Naive thymus-derived CD4-positive, alpha-beta T cell (primary cell): ENCODE measurements at regions not wholly inside any gene's neighbourhood (a gene's known extent, or its start where the extent isn't known, plus 50 kb on each side); places are given as distances from the start of the nearest gene placed in this dataset.
"Not testable (repeated sequence)": the region's sequence is repeated elsewhere in the genome, so short reads cannot be mapped to it uniquely, and the experiment has no call there.

Experiments
- ATAC-seq: fragments of 150-1000 bp; cut with Tn5 transposase; 2 replicates; pipeline ENCODE4 v1.10.0; 2021; ENCODE audit warnings: mild to moderate bottlenecking, moderate library complexity
- CTCF ChIA-PET: fragments of 350-600 bp; sonication (Branson Sonifier 250); formaldehyde crosslinking; loops from one replicate; lab custom pipeline; 2021; ENCODE audit warnings: antibody characterized with exemption; lab: Charles Lee
- POLR2A ChIA-PET: fragments of 350-600 bp; sonication (Branson Sonifier 250); formaldehyde crosslinking; loops from one replicate; lab custom pipeline; 2021; ENCODE audit warnings: antibody characterized with exemption, inconsistent platforms; lab: Charles Lee
- DNase-seq, 9 donors: peaks; one replicate each; pipeline versions ENCODE4 v3.0.0 to v3.0.0-alpha.2; 2020 to 2022; ENCODE audit warnings: mixed read lengths in 1 of 9
- H3K27ac ChIP-seq: one replicate; pipeline ENCODE4 v1.7.0; 2013; ENCODE audit warnings: mild to moderate bottlenecking, low read depth, low read length, moderate library complexity
- H3K27me3 ChIP-seq, 2 donors: one replicate each; pipeline ENCODE4 v1.7.0; 2013; ENCODE audit warnings: low read length in 2 of 2, mild to moderate bottlenecking in 2 of 2, moderate library complexity in 2 of 2; ENCODE audit not compliant: control insufficient read depth in 2 of 2, insufficient read depth in 2 of 2
- H3K36me3 ChIP-seq, 3 experiments: 1 replicate in 2 of 3; 2 replicates in 1 of 3; pipeline ENCODE4 v1.7.0; 2013; ENCODE audit warnings: low read length in 3 of 3, mild to moderate bottlenecking in 3 of 3, moderate library complexity in 1 of 3; ENCODE audit not compliant: insufficient read depth in 3 of 3, control insufficient read depth in 2 of 3
- H3K4me1 ChIP-seq, 2 donors: one replicate each; pipeline ENCODE4 v1.7.0; 2013; ENCODE audit warnings: low read length in 2 of 2, mild to moderate bottlenecking in 2 of 2, moderate library complexity in 1 of 2; ENCODE audit not compliant: control insufficient read depth in 2 of 2, insufficient read depth in 2 of 2
- H3K4me3 ChIP-seq: 2 replicates; pipeline ENCODE4 v1.7.0; 2013; ENCODE audit warnings: mild to moderate bottlenecking, low read length
- H3K9me3 ChIP-seq, 3 experiments: 1 replicate in 2 of 3; 2 replicates in 1 of 3; pipeline ENCODE4 v1.7.0; 2013; ENCODE audit warnings: low read length in 3 of 3; ENCODE audit not compliant: control insufficient read depth in 2 of 3
- H3K27ac Mint-ChIP-seq, 9 donors: one replicate each; pipeline ENCODE4 v1.8.0; 2020 to 2022; ENCODE audit warnings: mixed read lengths in 9 of 9, mild to moderate bottlenecking in 8 of 9, moderate library complexity in 5 of 9, inconsistent platforms in 2 of 9
- H3K27me3 Mint-ChIP-seq, 5 donors: one replicate each; pipeline ENCODE4 v1.8.0; 2021 to 2022; ENCODE audit warnings: mixed read lengths in 5 of 5, mild to moderate bottlenecking in 1 of 5
- H3K36me3 Mint-ChIP-seq, 5 donors: one replicate each; pipeline ENCODE4 v1.8.0; 2020 to 2022; ENCODE audit warnings: mixed read lengths in 5 of 5, mild to moderate bottlenecking in 3 of 5, inconsistent platforms in 1 of 5
- H3K4me1 Mint-ChIP-seq, 7 donors: one replicate each; pipeline ENCODE4 v1.8.0; 2020 to 2022; ENCODE audit warnings: mixed read lengths in 7 of 7, mild to moderate bottlenecking in 3 of 7, inconsistent platforms in 1 of 7
- H3K4me3 Mint-ChIP-seq, 10 donors: one replicate each; pipeline ENCODE4 v1.8.0; 2020 to 2022; ENCODE audit warnings: mild to moderate bottlenecking in 10 of 10, mixed read lengths in 10 of 10, moderate library complexity in 6 of 10, inconsistent platforms in 2 of 10
- H3K9me3 Mint-ChIP-seq, 11 donors: one replicate each; pipeline ENCODE4 v1.8.0; 2020 to 2022; ENCODE audit warnings: mixed read lengths in 11 of 11, mild to moderate bottlenecking in 4 of 11, inconsistent platforms in 1 of 11, moderate library complexity in 1 of 11
- intact Hi-C, 2 donors: fragments of 100-400 bp; cut with micrococcal nuclease; formaldehyde crosslinking; loops; one replicate each; pipeline ENCODE4 v1.15.1; 2023

DNA sequence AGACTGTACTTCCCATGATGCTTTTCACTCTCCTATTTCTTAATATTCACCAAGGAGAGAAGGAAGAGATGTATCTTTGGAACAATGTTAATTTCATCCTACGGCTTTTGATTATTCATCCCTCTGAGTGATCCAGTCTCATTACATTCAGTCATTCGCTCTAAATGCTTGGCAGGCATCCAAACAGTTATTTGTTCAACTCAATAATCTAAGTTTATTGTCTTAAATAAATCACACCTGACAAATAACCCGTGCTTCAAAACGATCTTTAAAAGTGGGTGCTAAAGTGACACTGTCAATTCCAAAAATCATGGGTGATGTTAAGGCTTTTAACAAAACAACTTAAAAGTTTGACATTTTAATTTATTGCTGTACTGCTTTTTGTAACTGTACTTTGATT, 233.1 kb downstream of the RASEF start:
- Histone ChIP-seq H3K36me3 (no peaks in the 10 kb centered on the region), H3K27me3 (no peaks in the 10 kb centered on the region), H3K9me3 (no peaks in the 10 kb centered on the region), H3K27ac (no peak overlapping the region), H3K4me1 (no peaks in the 10 kb centered on the region), H3K4me3 (no peak overlapping the region)
- ChIA-PET CTCF (no interaction called here), POLR2A (no interaction called here)
- intact Hi-C loops = no loop called here
- ATAC-seq = no peak
- H3K27me3 Mint-ChIP-seq = no peaks in the 10 kb centered on the region
- H3K4me1 Mint-ChIP-seq = no peaks in the 10 kb centered on the region
- no peaks in the 10 kb centered on the region for H3K36me3 Mint-ChIP-seq
- no peak overlapping the region for H3K4me3 Mint-ChIP-seq
- H3K27ac Mint-ChIP-seq = no peak overlapping the region
- DNase-seq = no peak
- H3K9me3 Mint-ChIP-seq = peaks cover 0 to 8% (median 0%) of the 10 kb centered on the region in 11 donors

DNA sequence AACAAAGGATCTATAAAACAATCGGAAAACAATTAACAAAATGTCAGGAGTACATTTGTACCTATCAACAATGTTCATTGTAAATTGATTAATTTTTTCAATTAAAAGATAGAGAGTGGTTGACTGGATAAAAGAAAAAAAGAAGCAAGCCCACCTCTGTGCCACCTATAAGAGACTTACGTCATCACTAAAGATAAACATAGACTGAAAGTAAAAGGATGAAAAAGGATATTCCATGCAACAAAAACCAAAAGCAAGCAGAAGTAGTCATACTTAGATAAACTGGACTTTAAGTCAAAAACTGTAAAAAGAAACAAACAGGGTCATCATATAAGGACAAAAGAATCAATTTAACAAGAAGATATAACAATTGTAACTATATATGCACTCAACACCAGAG, 197.4 kb downstream of the RASEF start:
- Mint-ChIP-seq H3K27me3 (peaks cover 0 to 7% (median 0%) of the 10 kb centered on the region in 5 donors), H3K9me3 (peaks cover 0 to 18% (median 2%) of the 10 kb centered on the region in 11 donors), H3K36me3 (no peaks in the 10 kb centered on the region), H3K27ac (no peak overlapping the region), H3K4me1 (no peaks in the 10 kb centered on the region), H3K4me3 (no peak overlapping the region)
- DNase-seq = no peak
- no peak for ATAC-seq
- no peaks in the 10 kb centered on the region for H3K27me3 ChIP-seq
- ChIA-PET POLR2A (no interaction called here), CTCF (no interaction called here)
- H3K9me3 ChIP-seq = no peaks in the 10 kb centered on the region
- no peak overlapping the region for H3K27ac ChIP-seq
- intact Hi-C loops = no loop called here
- no peaks in the 10 kb centered on the region for H3K4me1 ChIP-seq
- no peaks in the 10 kb centered on the region for H3K36me3 ChIP-seq
- no peak overlapping the region for H3K4me3 ChIP-seq

DNA sequence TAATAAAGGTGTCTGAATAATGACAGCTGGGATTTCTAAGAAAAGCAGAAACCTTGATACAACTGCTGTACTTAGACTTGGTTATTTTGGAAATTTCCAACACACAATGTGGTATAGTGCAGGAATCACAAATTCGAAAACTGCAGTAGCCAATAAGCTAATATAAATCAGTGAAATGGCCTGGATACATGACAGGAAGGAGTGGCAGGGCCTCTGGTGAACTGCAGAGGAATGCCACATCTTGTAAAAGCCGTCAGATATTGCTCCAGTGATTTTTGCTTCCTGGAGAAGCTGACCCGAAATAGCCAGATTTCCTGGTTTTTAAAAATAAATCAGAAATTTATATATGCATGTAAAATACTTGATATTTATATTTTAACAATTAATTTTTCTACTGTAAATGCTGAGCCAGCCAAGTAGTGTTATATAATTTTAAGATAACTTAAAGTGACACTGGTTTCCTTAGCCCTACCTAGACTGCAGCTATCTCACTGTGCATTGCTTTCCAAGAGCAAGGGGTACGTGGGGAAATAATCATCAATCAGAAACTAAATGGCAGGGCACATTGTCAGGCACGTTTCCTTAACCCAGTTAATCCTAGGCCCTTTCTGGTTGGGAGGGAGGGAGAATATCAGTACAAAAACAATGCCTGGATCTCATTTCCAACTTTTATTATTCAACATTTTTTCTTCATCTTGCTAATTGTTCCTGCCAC, 182.4 kb downstream of the RASEF start:
- no peak overlapping the region for H3K27ac Mint-ChIP-seq
- no peaks in the 10 kb centered on the region for H3K9me3 ChIP-seq
- no peaks in the 10 kb centered on the region for H3K4me1 ChIP-seq
- DNase-seq (no peak), ATAC-seq (no peak)
- no peaks in the 10 kb centered on the region for H3K27me3 Mint-ChIP-seq
- H3K27me3 ChIP-seq = no peaks in the 10 kb centered on the region
- POLR2A ChIA-PET = no interaction called here
- no peak overlapping the region for H3K4me3 ChIP-seq
- H3K36me3 ChIP-seq = no peaks in the 10 kb centered on the region
- peaks cover 0 to 6% (median 0%) of the 10 kb centered on the region in 11 donors for H3K9me3 Mint-ChIP-seq
- H3K36me3 Mint-ChIP-seq = no peaks in the 10 kb centered on the region
- CTCF ChIA-PET = no interaction called here
- no peak overlapping the region for H3K27ac ChIP-seq
- intact Hi-C loops = no loop called here
- H3K4me3 Mint-ChIP-seq = no peak overlapping the region
- H3K4me1 Mint-ChIP-seq = no peaks in the 10 kb centered on the region

DNA sequence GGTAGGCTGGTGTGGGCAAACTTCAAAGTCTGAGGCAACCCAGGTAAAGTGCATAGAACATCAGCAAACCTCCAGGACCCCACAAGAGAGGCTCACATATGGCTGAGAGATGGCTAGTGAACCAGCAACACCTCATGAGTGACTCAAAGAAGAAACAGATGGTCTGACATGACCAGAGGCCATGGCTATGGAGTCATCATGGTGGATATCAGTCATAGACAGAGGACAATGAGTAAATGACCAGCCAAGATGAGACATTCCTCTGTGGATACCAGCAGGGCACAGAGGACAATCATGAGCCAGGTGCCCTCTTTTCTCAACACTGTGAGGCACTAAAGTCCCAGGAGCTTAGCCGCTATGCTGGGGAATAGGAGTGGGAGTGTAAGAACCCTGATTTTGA, 180.8 kb downstream of the RASEF start:
- CTCF ChIA-PET = no interaction called here
- POLR2A ChIA-PET = no interaction called here
- H3K9me3 ChIP-seq = no peaks in the 10 kb centered on the region
- DNase-seq (no peak), ATAC-seq (no peak)
- H3K27me3 ChIP-seq = no peaks in the 10 kb centered on the region
- no peaks in the 10 kb centered on the region for H3K36me3 Mint-ChIP-seq
- no peaks in the 10 kb centered on the region for H3K36me3 ChIP-seq
- H3K4me3 ChIP-seq = no peak overlapping the region
- H3K4me3 Mint-ChIP-seq = no peak overlapping the region
- H3K27ac Mint-ChIP-seq = no peak overlapping the region
- no peaks in the 10 kb centered on the region for H3K4me1 Mint-ChIP-seq
- H3K27me3 Mint-ChIP-seq = no peaks in the 10 kb centered on the region
- H3K4me1 ChIP-seq = no peaks in the 10 kb centered on the region
- peaks cover 0 to 6% (median 0%) of the 10 kb centered on the region in 11 donors for H3K9me3 Mint-ChIP-seq
- no peak overlapping the region for H3K27ac ChIP-seq
- intact Hi-C loops = no loop called here

DNA sequence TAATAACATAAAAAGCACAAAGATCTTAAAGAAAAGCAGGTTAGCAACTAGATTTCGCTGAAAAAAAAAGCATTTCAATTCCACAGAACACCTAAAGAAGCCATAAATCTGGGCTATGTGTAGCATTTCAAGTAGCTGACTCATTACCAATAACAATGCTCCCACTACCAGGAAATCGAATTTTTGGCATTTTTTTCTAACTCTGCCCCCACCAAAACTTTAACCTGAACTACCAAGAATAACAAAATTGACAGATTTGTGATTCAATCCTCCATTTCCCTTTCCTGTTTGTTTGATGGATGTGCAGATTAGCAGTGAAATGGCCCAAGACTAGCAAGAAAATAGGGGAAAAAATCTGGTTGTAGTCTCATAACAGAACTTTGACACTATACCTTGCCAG, 180.2 kb downstream of the RASEF start:
- H3K9me3 ChIP-seq = no peaks in the 10 kb centered on the region
- intact Hi-C loops = no loop called here
- ChIA-PET POLR2A (no interaction called here), CTCF (no interaction called here)
- Mint-ChIP-seq H3K36me3 (no peaks in the 10 kb centered on the region), H3K27ac (no peak overlapping the region), H3K27me3 (no peaks in the 10 kb centered on the region), H3K4me3 (no peak overlapping the region), H3K4me1 (no peaks in the 10 kb centered on the region), H3K9me3 (peaks cover 0 to 6% (median 0%) of the 10 kb centered on the region in 11 donors)
- H3K4me1 ChIP-seq = no peaks in the 10 kb centered on the region
- ATAC-seq (no peak), DNase-seq (no peak)
- no peak overlapping the region for H3K27ac ChIP-seq
- no peaks in the 10 kb centered on the region for H3K36me3 ChIP-seq
- H3K4me3 ChIP-seq = no peak overlapping the region
- H3K27me3 ChIP-seq = no peaks in the 10 kb centered on the region

DNA sequence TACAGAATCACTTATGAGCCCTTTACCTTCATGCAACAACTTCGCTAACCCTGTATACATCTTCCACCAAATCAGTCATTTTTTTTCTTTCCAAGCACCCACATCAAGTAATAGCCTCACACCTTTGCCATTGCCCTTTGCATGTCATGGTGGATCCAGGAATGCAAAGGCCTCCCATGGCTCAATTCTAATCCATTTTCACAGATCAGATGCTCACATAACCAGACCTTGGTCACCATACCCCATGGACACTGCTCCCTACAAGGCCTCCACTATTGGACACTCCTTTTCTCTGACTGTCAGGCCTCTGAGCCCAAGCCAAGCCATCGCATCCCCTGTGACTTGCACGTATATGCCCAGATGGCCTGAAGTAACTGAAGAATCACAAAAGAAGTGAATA, 179.5 kb downstream of the RASEF start:
- no peaks in the 10 kb centered on the region for H3K36me3 ChIP-seq
- Mint-ChIP-seq H3K9me3 (peaks cover 0 to 6% (median 0%) of the 10 kb centered on the region in 11 donors), H3K27ac (no peak overlapping the region), H3K4me1 (no peaks in the 10 kb centered on the region), H3K27me3 (no peaks in the 10 kb centered on the region), H3K36me3 (no peaks in the 10 kb centered on the region), H3K4me3 (no peak overlapping the region)
- ChIA-PET POLR2A (no interaction called here), CTCF (no interaction called here)
- intact Hi-C loops = no loop called here
- no peak overlapping the region for H3K27ac ChIP-seq
- ATAC-seq = no peak
- H3K9me3 ChIP-seq = no peaks in the 10 kb centered on the region
- H3K27me3 ChIP-seq = no peaks in the 10 kb centered on the region
- DNase-seq = no peak
- H3K4me1 ChIP-seq = no peaks in the 10 kb centered on the region
- H3K4me3 ChIP-seq = no peak overlapping the region

DNA sequence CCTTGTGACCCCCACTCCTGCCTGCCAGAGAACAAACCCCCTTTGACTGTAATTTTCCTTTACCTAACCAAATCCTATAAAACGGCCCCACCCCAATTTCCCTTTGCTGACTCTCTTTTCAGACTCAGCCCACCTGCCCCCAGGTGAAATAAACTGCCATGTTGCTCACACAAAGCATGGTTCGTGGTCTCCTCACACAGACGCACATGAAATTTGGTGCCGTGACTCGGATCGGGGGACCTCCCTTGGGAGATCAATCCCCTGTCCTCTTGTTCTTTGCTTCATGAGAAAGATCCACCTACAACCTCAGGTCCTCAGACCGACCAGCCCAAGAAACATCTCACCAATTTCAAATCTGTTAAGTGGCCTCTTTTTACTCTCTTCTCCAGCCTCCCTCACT, 179.0 kb downstream of the RASEF start:
- H3K9me3 Mint-ChIP-seq, DNase-seq, H3K4me3 ChIP-seq, H3K9me3 ChIP-seq, intact Hi-C loops, ATAC-seq, H3K36me3 ChIP-seq, H3K27ac Mint-ChIP-seq, H3K36me3 Mint-ChIP-seq, H3K27me3 ChIP-seq, H3K27ac ChIP-seq, H3K4me3 Mint-ChIP-seq, CTCF ChIA-PET, H3K4me1 ChIP-seq, H3K4me1 Mint-ChIP-seq, H3K27me3 Mint-ChIP-seq, POLR2A ChIA-PET: not testable (repeated sequence)
